Heart left ventricle (tissue), 16 donors: ENCODE measurements at regions not wholly inside any gene's neighbourhood (a gene's known extent, or its start where the extent isn't known, plus 50 kb on each side); places are given as distances from the start of the nearest gene placed in this dataset.

Source experiments
- ATAC-seq, 4 donors: fragments of 200-7000 bp; cut with Tn5 transposase; one replicate each; pipeline ENCODE4 v1.9.1; 2020 to 2022; ENCODE audit warnings: moderate library complexity in 4 of 4, mild to moderate bottlenecking in 3 of 4, moderate number of reproducible peaks in 1 of 4
- DNase-seq, 5 donors: peaks; one replicate each; pipeline ENCODE4 v3.0.0-alpha.2; 2020
- H3K27ac ChIP-seq, 12 donors: fragments of 200-600 bp; sonication (generic) in 4 of 12; one replicate each; pipeline versions ENCODE4 v1.5.0 to v1.8.0; 2016 to 2022; ENCODE audit warnings: mild to moderate bottlenecking in 2 of 12
- H3K27me3 ChIP-seq, 9 donors: fragments of 200-600 bp; sonication (generic) in 2 of 9; one replicate each; pipeline versions ENCODE4 v1.5.1 to v1.8.0; 2016 to 2022; ENCODE audit warnings: mild to moderate bottlenecking in 3 of 9
- H3K36me3 ChIP-seq, 9 donors: fragments of 200-600 bp; sonication (generic) in 2 of 9; one replicate each; pipeline versions ENCODE4 v1.5.0 to v1.8.0; 2018 to 2022; ENCODE audit warnings: mild to moderate bottlenecking in 2 of 9
- H3K4me1 ChIP-seq, 12 donors: fragments of 200-600 bp; sonication (generic) in 4 of 12; one replicate each; pipeline versions ENCODE4 v1.5.0 to v1.8.0; 2016 to 2022; ENCODE audit warnings: mild to moderate bottlenecking in 3 of 12
- H3K4me3 ChIP-seq, 12 donors: fragments of 200-600 bp; sonication (generic) in 4 of 12; one replicate each; pipeline versions ENCODE4 v1.5.0 to v1.8.0; 2017 to 2022; ENCODE audit warnings: mild to moderate bottlenecking in 9 of 12, moderate library complexity in 4 of 12
- H3K9me3 ChIP-seq, 12 donors: fragments of 200-600 bp; sonication (generic) in 4 of 12; one replicate each; pipeline versions ENCODE4 v1.5.0 to v1.8.0; 2016 to 2022; ENCODE audit warnings: mild to moderate bottlenecking in 1 of 12
- CTCF ChIP-seq, 12 donors: fragments of 200-600 bp; sonication (generic) in 4 of 12; IDR thresholded peaks; one replicate each; pipeline versions ENCODE4 v1.5.0 to v1.8.0; 2018 to 2022; ENCODE audit warnings: antibody characterized with exemption in 12 of 12, mild to moderate bottlenecking in 5 of 12
- POLR2A ChIP-seq, 2 donors: fragments of 450-650 bp; IDR thresholded peaks; one replicate each; pipeline ENCODE4 v1.6.1; 2017; ENCODE audit warnings: antibody characterized with exemption in 2 of 2, mild to moderate bottlenecking in 2 of 2, moderate library complexity in 2 of 2
- WGBS, 4 donors: extraction: QIAGEN DNeasy Blood & Tissue Kit in 2 of 4; methylation state at CpG; one replicate each; pipeline versions ENCODE4 v1.1.5 to v1.1.7; 2013 to 2018; 5-methylcytosine and 5-hydroxymethylcytosine counted together
- intact Hi-C, 10 donors: fragments of 100-400 bp; cut with DNase I; formaldehyde crosslinking; loops; one replicate each; pipeline versions ENCODE4 v1.11.1 to v1.14.2; 2022
- donor health status: ischemic (EF 13 %, LVEDD 7.1; RV severe dilation, severe dysfunction).
- donor health status: healthy with polysubstance abuse.
- donor health status: DM: no; HTN: yes; CAD: no.
- donor health status: DM: no; HTN: no; CAD: no.
- donor health status: ischemic (EF 25% LVEDD 6.9; RV normal size, moderate dysfunction).
- donor health status: ischemic (EF 25% LVEDD 5.7; RV mildly dilated, moderate dysfunction).
- donor health status: healthy.
- donor health status: DM: yes; HTN: yes; CAD: no.
- donor health status: ischemic (EF 35%, LVEDD 5.7; RV mildly dilated, moderate dysfunction).
- donor health status: nonischemic (EF 11% LVEDD 7.7; RV severe dilation, severe dysfunction).
- donor health status: DM: yes; HTN: yes; CAD: no.
- donor health status: PGD.
- donor health status: ischemic (EF 29% LVEDD 5.4; RV normal size, mild dysfunction).
- donor health status: nonischemic (EF 23%, LVEDD 6.1; RV moderate dilation, normal function).

GRCh38 chr3:4904811-4905695 is 74.2 kb upstream of the BHLHE40 start:
- 74 to 83% (median 78%) methylated on average over 9 of the region's 9 CpGs for WGBS, 4 donors

GRCh38 chr3:4906107-4906621 is 73.1 kb upstream of the BHLHE40 start:
- no peaks in the 10 kb centered on the region for H3K27me3 ChIP-seq
- intact Hi-C loops = loop anchor here in 1 of 10 donors (10.0 kb wide), 1 partner anchor 59 kb away; no protein-coding TSS in a partner anchor
- no peaks in the 10 kb centered on the region for H3K9me3 ChIP-seq
- DNase-seq = no peak
- peaks cover 0 to 21% (median 0%) of the 10 kb centered on the region in 12 donors for H3K4me1 ChIP-seq
- TF ChIP-seq POLR2A (IDR thresholded peaks at IDR 0.05) (no peak), CTCF (IDR thresholded peaks at IDR 0.05) (no peak)
- no peaks in the 10 kb centered on the region for H3K36me3 ChIP-seq
- no peak overlapping the region for H3K4me3 ChIP-seq
- H3K27ac ChIP-seq = no peak overlapping the region
- ATAC-seq = no peak
- WGBS, 4 donors = 36 to 51% (median 42%) methylated on average over 3 of the region's 3 CpGs

More at GRCh38 chr3:4904811-4905695, 74.2 kb upstream of the BHLHE40 start:
- DNase-seq = no peak
- H3K9me3 ChIP-seq = no peaks in the 10 kb centered on the region
- H3K27me3 ChIP-seq = no peaks in the 10 kb centered on the region
- ATAC-seq = no peak
- H3K4me3 ChIP-seq = no peak overlapping the region
- intact Hi-C loops = loop anchor here in 1 of 10 donors (10.0 kb wide), 1 partner anchor 60 kb away; no protein-coding TSS in a partner anchor
- no peaks in the 10 kb centered on the region for H3K36me3 ChIP-seq
- peak overlapping the region in 1 of 12 donors; percentile 3 for H3K27ac ChIP-seq
- TF ChIP-seq POLR2A (IDR thresholded peaks at IDR 0.05) (no peak), CTCF (IDR thresholded peaks at IDR 0.05) (no peak)
- peaks cover 0 to 21% (median 0%) of the 10 kb centered on the region in 12 donors for H3K4me1 ChIP-seq

GRCh38 chr3:4907050-4907449 is 72.2 kb upstream of the BHLHE40 start:
- H3K4me1 ChIP-seq = peaks cover 0 to 21% (median 0%) of the 10 kb centered on the region in 12 donors
- no peak for DNase-seq
- ATAC-seq = no peak

More at GRCh38 chr3:4907050-4907449, 72.2 kb upstream of the BHLHE40 start:
- TF ChIP-seq CTCF (IDR thresholded peaks at IDR 0.05) = no peak
- TF ChIP-seq POLR2A (IDR thresholded peaks at IDR 0.05) = no peak
- Histone ChIP-seq H3K27me3 (no peaks in the 10 kb centered on the region), H3K9me3 (no peaks in the 10 kb centered on the region), H3K36me3 (no peaks in the 10 kb centered on the region), H3K27ac (no peak overlapping the region), H3K4me3 (no peak overlapping the region)
- 94 to 96% (median 95%) methylated on average over 1 of the region's 1 CpG for WGBS, 4 donors
- intact Hi-C loops = loop anchor here in 1 of 10 donors (10.0 kb wide), 1 partner anchor 58 kb away; no protein-coding TSS in a partner anchor
